HEK293 (cell line): ENCODE measurements at regions not wholly inside any gene's neighbourhood (a gene's known extent, or its start where the extent isn't known, plus 50 kb on each side); places are given as distances from the start of the nearest gene placed in this dataset.

Experiments
- ATF2 ChIP-seq: fragments of 450-650 bp; formaldehyde crosslinking; IDR thresholded peaks from 2 replicates; pipeline ENCODE4 v1.5.1; 2016; ENCODE audit warnings: missing biosample characterization, missing genetic modification characterization, low read depth
- CTCF ChIP-seq: fragments of 450-650 bp; formaldehyde crosslinking; IDR thresholded peaks from 2 replicates; pipeline ENCODE4 v1.5.1; 2016; ENCODE audit warnings: missing biosample characterization, missing genetic modification characterization
- REST ChIP-seq: fragments of 450-650 bp; formaldehyde crosslinking; IDR thresholded peaks from 2 replicates; pipeline ENCODE4 v1.5.1; 2016; ENCODE audit warnings: missing biosample characterization, missing genetic modification characterization
- YY1 ChIP-seq: fragments of 450-650 bp; formaldehyde crosslinking; IDR thresholded peaks from 2 replicates; pipeline ENCODE4 v1.5.1; 2018; ENCODE audit warnings: missing biosample characterization, missing genetic modification characterization
- ZBTB11 ChIP-seq: fragments of 450-650 bp; formaldehyde crosslinking; conservative IDR thresholded peaks from 2 replicates; pipeline ENCODE4 v1.5.1; 2016; ENCODE audit warnings: low read depth, missing biosample characterization, missing genetic modification characterization
- ZNF175 ChIP-seq: fragments of 450-650 bp; formaldehyde crosslinking; IDR thresholded peaks from 2 replicates; pipeline ENCODE4 v1.5.1; 2016; ENCODE audit warnings: missing biosample characterization, missing genetic modification characterization
- ZNF2 ChIP-seq: fragments of 450-650 bp; formaldehyde crosslinking; IDR thresholded peaks from 2 replicates; pipeline ENCODE4 v1.5.1; 2016; ENCODE audit warnings: missing biosample characterization, missing genetic modification characterization
- ZNF324 ChIP-seq: fragments of 450-650 bp; formaldehyde crosslinking; IDR thresholded peaks from 2 replicates; pipeline ENCODE4 v1.5.1; 2016; ENCODE audit warnings: missing biosample characterization, missing genetic modification characterization
- ZNF473 ChIP-seq: fragments of 450-650 bp; formaldehyde crosslinking; IDR thresholded peaks from 2 replicates; pipeline ENCODE4 v1.5.1; 2017; ENCODE audit warnings: missing biosample characterization, missing genetic modification characterization
- ZNF837 ChIP-seq: fragments of 450-650 bp; formaldehyde crosslinking; IDR thresholded peaks from 2 replicates; pipeline ENCODE4 v1.5.1; 2016; ENCODE audit warnings: missing biosample characterization, missing genetic modification characterization

GRCh38 chr3:152197451-152197850, 71.3 kb upstream of the MBNL1 start:
- TF ChIP-seq CTCF (tag by site-specific recombination) (no peak), YY1 (tag by site-specific recombination) (no peak), ATF2 (no peak), ZBTB11 (no peak), ZNF175 (tag by site-specific recombination) (no peak), ZNF324 (no peak), REST (tag by site-specific recombination) (no peak), ZNF2 (tag by site-specific recombination) (no peak), ZNF473 (tag by site-specific recombination) (no peak), ZNF837 (tag by site-specific recombination) (no peak)
